Body of pancreas (tissue), 4 donors: ENCODE measurements at regions not wholly inside any gene's neighbourhood (a gene's known extent, or its start where the extent isn't known, plus 50 kb on each side); places are given as distances from the start of the nearest gene placed in this dataset.

Experiments
- POLR2A ChIP-seq, 3 donors: fragments of 450-650 bp; IDR thresholded peaks; one replicate each; pipeline ENCODE4 v1.6.1; 2016; ENCODE audit warnings: antibody characterized with exemption in 3 of 3, mild to moderate bottlenecking in 2 of 3
- TF ChIP-seq, protein P1 (sequence below), 7 experiments: fragments of 450-650 bp in 4 of 7; fragments of 200-600 bp in 3 of 7; sonication (generic) in 3 of 7; IDR thresholded peaks; one replicate each; pipeline ENCODE4 v1.5.1; 2016 to 2019; ENCODE audit warnings: antibody characterized with exemption in 7 of 7

DNA sequence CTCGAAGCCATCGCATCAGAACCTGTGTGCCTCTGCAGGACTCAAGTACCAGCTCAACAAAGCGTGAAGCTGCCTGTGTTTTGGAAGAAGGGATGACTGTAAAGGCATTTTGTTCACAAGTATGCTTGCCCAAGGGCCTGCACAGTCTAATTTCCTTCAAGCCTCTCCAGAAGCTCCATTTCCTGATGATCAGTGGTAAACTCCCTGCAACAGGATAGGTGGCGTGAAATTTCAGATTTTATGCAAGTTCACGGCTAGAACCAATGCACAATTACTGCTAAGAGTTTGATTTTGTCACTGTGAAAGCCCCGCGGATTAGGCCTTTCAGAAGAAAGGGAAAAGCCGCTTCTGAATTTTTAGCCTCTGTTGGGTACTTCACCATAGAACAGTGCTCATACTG is 89.2 kb upstream of the TAPT1 start:
- TF ChIP-seq, protein P1, sequence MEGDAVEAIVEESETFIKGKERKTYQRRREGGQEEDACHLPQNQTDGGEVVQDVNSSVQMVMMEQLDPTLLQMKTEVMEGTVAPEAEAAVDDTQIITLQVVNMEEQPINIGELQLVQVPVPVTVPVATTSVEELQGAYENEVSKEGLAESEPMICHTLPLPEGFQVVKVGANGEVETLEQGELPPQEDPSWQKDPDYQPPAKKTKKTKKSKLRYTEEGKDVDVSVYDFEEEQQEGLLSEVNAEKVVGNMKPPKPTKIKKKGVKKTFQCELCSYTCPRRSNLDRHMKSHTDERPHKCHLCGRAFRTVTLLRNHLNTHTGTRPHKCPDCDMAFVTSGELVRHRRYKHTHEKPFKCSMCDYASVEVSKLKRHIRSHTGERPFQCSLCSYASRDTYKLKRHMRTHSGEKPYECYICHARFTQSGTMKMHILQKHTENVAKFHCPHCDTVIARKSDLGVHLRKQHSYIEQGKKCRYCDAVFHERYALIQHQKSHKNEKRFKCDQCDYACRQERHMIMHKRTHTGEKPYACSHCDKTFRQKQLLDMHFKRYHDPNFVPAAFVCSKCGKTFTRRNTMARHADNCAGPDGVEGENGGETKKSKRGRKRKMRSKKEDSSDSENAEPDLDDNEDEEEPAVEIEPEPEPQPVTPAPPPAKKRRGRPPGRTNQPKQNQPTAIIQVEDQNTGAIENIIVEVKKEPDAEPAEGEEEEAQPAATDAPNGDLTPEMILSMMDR (IDR thresholded peaks at IDR 0.05) = no peak
- TF ChIP-seq POLR2A (IDR thresholded peaks at IDR 0.05) = no peak
